Gastrocnemius medialis (tissue), 4 donors: ENCODE measurements at regions not wholly inside any gene's neighbourhood (a gene's known extent, or its start where the extent isn't known, plus 50 kb on each side); places are given as distances from the start of the nearest gene placed in this dataset.

Source experiments
- ATAC-seq, 2 donors: fragments of 150-250 bp; one replicate each; pipeline ENCODE4 v1.9.1; 2016
- DNase-seq, 2 donors: peaks; one replicate each; pipeline ENCODE4 v3.0.0-alpha.2; 2019
- H3K27ac ChIP-seq, 4 donors: fragments of 200-600 bp; sonication (generic); 1 replicate in 1 of 4; 2 replicates in 3 of 4; pipeline ENCODE4 v1.5.1; 2016 to 2018; ENCODE audit warnings: mild to moderate bottlenecking in 2 of 4, moderate library complexity in 1 of 4
- H3K27me3 ChIP-seq, 3 donors: fragments of 200-600 bp; sonication (generic) in 2 of 3; 1 replicate in 1 of 3; 2 replicates in 2 of 3; pipeline versions ENCODE4 v1.5.1 to v1.6.0; 2016 to 2019; ENCODE audit warnings: mild to moderate bottlenecking in 1 of 3, moderate library complexity in 1 of 3
- H3K36me3 ChIP-seq, 2 donors: fragments of 200-600 bp; sonication (generic) in 1 of 2; one replicate each; pipeline ENCODE4 v1.5.1; 2017 to 2018
- H3K4me1 ChIP-seq, 2 donors: fragments of 200-600 bp; sonication (generic) in 1 of 2; one replicate each; pipeline ENCODE4 v1.5.1; 2016 to 2017; ENCODE audit warnings: mild to moderate bottlenecking in 2 of 2
- H3K4me3 ChIP-seq, 4 donors: fragments of 200-600 bp; sonication (generic) in 3 of 4; 1 replicate in 1 of 4; 2 replicates in 3 of 4; pipeline ENCODE4 v1.5.1; 2016 to 2019; ENCODE audit warnings: mild to moderate bottlenecking in 2 of 4
- H3K9me3 ChIP-seq, 3 donors: fragments of 200-600 bp; sonication (generic) in 2 of 3; 1 replicate in 1 of 3; 2 replicates in 2 of 3; pipeline ENCODE4 v1.5.1; 2016 to 2019
- CTCF ChIP-seq, 5 experiments: fragments of 450-650 bp in 3 of 5; fragments of 200-600 bp in 2 of 5; sonication (generic) in 2 of 5; IDR thresholded peaks in 4 of 5; conservative IDR thresholded peaks in 1 of 5; 1 replicate in 4 of 5; 2 replicates in 1 of 5; pipeline ENCODE4 v1.5.1; 2016 to 2019; ENCODE audit warnings: antibody characterized with exemption in 5 of 5, mild to moderate bottlenecking in 3 of 5, moderate library complexity in 3 of 5
- POLR2A ChIP-seq, 2 donors: fragments of 450-650 bp; IDR thresholded peaks; one replicate each; pipeline ENCODE4 v1.6.1; 2017; ENCODE audit warnings: antibody characterized with exemption in 2 of 2, mild to moderate bottlenecking in 2 of 2, moderate library complexity in 2 of 2
- in situ Hi-C, 4 donors: fragments of 200-750 bp; cut with MboI; loops; one replicate each; pipeline versions ENCODE4 v1.15.0 to v1.8.0; 2017; ENCODE audit warnings: low sequenced_read_pairs in 4 of 4
- intact Hi-C: fragments of 100-400 bp; cut with DNase I; formaldehyde crosslinking; loops from one replicate; pipeline ENCODE4 v1.15.1; 2023; ENCODE audit warnings: low total_unique reads

GRCh38 chr15:61541516-61541915 is 312.4 kb upstream of the RORA start:
- Histone ChIP-seq H3K4me3 (no peak overlapping the region), H3K4me1 (no peaks in the 10 kb centered on the region), H3K27me3 (no peaks in the 10 kb centered on the region), H3K36me3 (no peaks in the 10 kb centered on the region), H3K27ac (no peak overlapping the region), H3K9me3 (no peaks in the 10 kb centered on the region)
- intact Hi-C loops (no loop called here), in situ Hi-C loops (loop anchor here in 2 of 4 donors (10.0 to 25.0 kb wide), 2 partner anchors 63 to 296 kb away; no protein-coding TSS in a partner anchor)
- ATAC-seq (no peak), DNase-seq (no peak)
- no peak for TF ChIP-seq CTCF (IDR thresholded peaks at IDR 0.05 in 4 of 5, conservative IDR thresholded peaks at IDR 0.05 in 1 of 5)
- no peak for TF ChIP-seq POLR2A (IDR thresholded peaks at IDR 0.05)

- ATAC-seq (no peak), DNase-seq (no peak)
- H3K27me3 ChIP-seq: no peaks in the 10 kb centered on the region
- intact Hi-C loops (no loop called here), in situ Hi-C loops (loop anchor here in 1 of 4 donors (25.0 kb wide), 1 partner anchor 300 kb away; no protein-coding TSS in a partner anchor)
- no peaks in the 10 kb centered on the region for H3K4me1 ChIP-seq
- no peak for TF ChIP-seq POLR2A (IDR thresholded peaks at IDR 0.05)
- no peak for TF ChIP-seq CTCF (IDR thresholded peaks at IDR 0.05 in 4 of 5, conservative IDR thresholded peaks at IDR 0.05 in 1 of 5)
- no peak overlapping the region for H3K4me3 ChIP-seq
- H3K27ac ChIP-seq: no peak overlapping the region
- H3K9me3 ChIP-seq: no peaks in the 10 kb centered on the region
- no peaks in the 10 kb centered on the region for H3K36me3 ChIP-seq
Measured at GRCh38 chr15:61537337-61537736, 308.2 kb upstream of the RORA start.

DNA sequence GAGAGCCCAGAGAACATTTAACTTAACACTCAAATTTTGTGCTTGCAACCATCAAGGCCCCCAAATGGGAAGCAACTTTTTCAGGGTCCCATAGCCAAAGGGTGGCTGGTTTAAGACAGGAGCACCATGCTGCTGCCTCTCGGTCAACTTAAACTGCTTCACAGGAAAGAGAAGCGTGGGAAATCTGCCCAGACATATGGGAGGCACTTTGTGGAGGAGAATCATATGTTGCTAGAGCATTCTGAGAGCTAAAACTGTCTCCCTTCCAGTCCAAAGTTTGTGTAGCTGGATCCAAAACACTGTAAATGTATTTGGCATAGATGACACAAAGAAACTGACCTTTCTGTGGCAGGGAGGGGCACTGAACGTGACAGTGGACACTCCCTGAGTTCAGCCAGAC is 305.9 kb upstream of the RORA start:
- ATAC-seq (no peak), DNase-seq (no peak)
- no peak for TF ChIP-seq POLR2A (IDR thresholded peaks at IDR 0.05)
- no peak for TF ChIP-seq CTCF (IDR thresholded peaks at IDR 0.05 in 4 of 5, conservative IDR thresholded peaks at IDR 0.05 in 1 of 5)
- Histone ChIP-seq H3K9me3 (no peaks in the 10 kb centered on the region), H3K27ac (no peak overlapping the region), H3K36me3 (no peaks in the 10 kb centered on the region), H3K27me3 (no peaks in the 10 kb centered on the region), H3K4me1 (no peaks in the 10 kb centered on the region), H3K4me3 (no peak overlapping the region)
- intact Hi-C loops (no loop called here), in situ Hi-C loops (loop anchor here in 1 of 4 donors (25.0 kb wide), 1 partner anchor 302 kb away; no protein-coding TSS in a partner anchor)

GRCh38 chr15:61530769-61531168 is 301.7 kb upstream of the RORA start:
- intact Hi-C loops: no loop called here
- DNase-seq (no peak), ATAC-seq (no peak)
- Histone ChIP-seq H3K27ac (no peak overlapping the region), H3K9me3 (no peaks in the 10 kb centered on the region), H3K36me3 (no peaks in the 10 kb centered on the region), H3K4me1 (no peaks in the 10 kb centered on the region), H3K4me3 (no peak overlapping the region), H3K27me3 (no peaks in the 10 kb centered on the region)
- in situ Hi-C loops: loop anchor here in 1 of 4 donors (25.0 kb wide), 1 partner anchor 307 kb away; no protein-coding TSS in a partner anchor
- TF ChIP-seq POLR2A (IDR thresholded peaks at IDR 0.05): no peak
- TF ChIP-seq CTCF (IDR thresholded peaks at IDR 0.05 in 4 of 5, conservative IDR thresholded peaks at IDR 0.05 in 1 of 5): no peak

GRCh38 chr15:61528581-61528910 is 299.4 kb upstream of the RORA start:
- Histone ChIP-seq H3K4me3 (no peak overlapping the region), H3K27me3 (no peaks in the 10 kb centered on the region), H3K27ac (no peak overlapping the region), H3K36me3 (no peaks in the 10 kb centered on the region), H3K4me1 (no peaks in the 10 kb centered on the region), H3K9me3 (no peaks in the 10 kb centered on the region)
- ATAC-seq (no peak), DNase-seq (no peak)
- intact Hi-C loops (no loop called here), in situ Hi-C loops (loop anchor here in 1 of 4 donors (25.0 kb wide), 1 partner anchor 309 kb away; no protein-coding TSS in a partner anchor)
- TF ChIP-seq POLR2A (IDR thresholded peaks at IDR 0.05) (no peak), CTCF (IDR thresholded peaks at IDR 0.05 in 4 of 5, conservative IDR thresholded peaks at IDR 0.05 in 1 of 5) (no peak)
